AG04450 (cell line): ENCODE measurements at regions not wholly inside any gene's neighbourhood (a gene's known extent, or its start where the extent isn't known, plus 50 kb on each side); places are given as distances from the start of the nearest gene placed in this dataset.

ENCODE experiments used
- CTCF ChIA-PET: fragments of 300-600, 350-600 bp; formaldehyde crosslinking; extraction: SDS; loops from one replicate; lab custom pipeline; 2022; ENCODE audit warnings: antibody characterized with exemption, inconsistent platforms; lab: Charles Lee
- POLR2A ChIA-PET: fragments of 350-600 bp; formaldehyde crosslinking; extraction: SDS; loops from one replicate; lab custom pipeline; 2021; ENCODE audit warnings: antibody characterized with exemption, inconsistent platforms; lab: Yijun Ruan, JAX
- DNase-seq: peaks from one replicate; pipeline ENCODE4 v3.0.0-alpha.2; 2011; ENCODE audit warnings: low read depth, low spot score
- H3K27ac ChIP-seq: one replicate; pipeline ENCODE4 v1.5.1; 2012; ENCODE audit warnings: low read depth, low read length, control low read depth
- H3K27me3 ChIP-seq: one replicate; pipeline ENCODE4 v1.6.0; 2012; ENCODE audit warnings: low read length; ENCODE audit not compliant: control insufficient read depth, insufficient read depth
- H3K4me3 ChIP-seq: 2 replicates; pipeline ENCODE4 v1.5.1; 2011; ENCODE audit warnings: mild to moderate bottlenecking, low read depth, low read length, control low read depth
- H3K9me3 ChIP-seq: 2 replicates; pipeline ENCODE4 v1.5.1; 2012; ENCODE audit warnings: low read length; ENCODE audit not compliant: control insufficient read depth, insufficient read depth
- TF ChIP-seq, protein P1 (sequence below): IDR thresholded peaks from 2 replicates; pipeline ENCODE4 v1.5.1; 2011; ENCODE audit warnings: low read depth, low read length, control low read depth, inconsistent platforms

DNA sequence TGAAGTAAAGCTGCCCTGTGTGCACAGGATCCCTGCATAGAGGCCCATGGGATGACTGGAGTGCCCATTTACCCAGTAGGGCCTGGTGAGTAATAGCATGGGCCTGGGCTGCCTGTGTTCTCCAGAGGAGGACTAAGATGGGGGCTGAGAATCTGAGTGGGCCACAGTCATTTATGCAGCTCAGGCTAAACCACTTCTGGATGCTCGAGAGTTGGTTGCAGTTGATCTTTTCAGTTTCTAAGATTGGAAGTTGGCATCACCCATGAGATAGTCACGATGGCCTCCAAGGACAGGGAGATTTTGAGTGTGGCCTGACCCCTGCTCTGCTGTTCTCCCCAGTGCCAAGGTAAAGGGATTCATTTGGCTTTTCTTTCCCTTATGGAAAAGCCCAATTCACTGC is 179.1 kb upstream of the SPRED2 start:
- H3K9me3 ChIP-seq, result no peaks in the 10 kb centered on the region; the same call in 1 of the 2 replicates
- DNase-seq, result no peak
- H3K27ac ChIP-seq, result no peak overlapping the region
- CTCF ChIA-PET, result no interaction called here
- peaks cover 14% of the 10 kb centered on the region for H3K27me3 ChIP-seq
- H3K4me3 ChIP-seq, result no peak overlapping the region
- POLR2A ChIA-PET, result no interaction called here
- TF ChIP-seq, protein P1, sequence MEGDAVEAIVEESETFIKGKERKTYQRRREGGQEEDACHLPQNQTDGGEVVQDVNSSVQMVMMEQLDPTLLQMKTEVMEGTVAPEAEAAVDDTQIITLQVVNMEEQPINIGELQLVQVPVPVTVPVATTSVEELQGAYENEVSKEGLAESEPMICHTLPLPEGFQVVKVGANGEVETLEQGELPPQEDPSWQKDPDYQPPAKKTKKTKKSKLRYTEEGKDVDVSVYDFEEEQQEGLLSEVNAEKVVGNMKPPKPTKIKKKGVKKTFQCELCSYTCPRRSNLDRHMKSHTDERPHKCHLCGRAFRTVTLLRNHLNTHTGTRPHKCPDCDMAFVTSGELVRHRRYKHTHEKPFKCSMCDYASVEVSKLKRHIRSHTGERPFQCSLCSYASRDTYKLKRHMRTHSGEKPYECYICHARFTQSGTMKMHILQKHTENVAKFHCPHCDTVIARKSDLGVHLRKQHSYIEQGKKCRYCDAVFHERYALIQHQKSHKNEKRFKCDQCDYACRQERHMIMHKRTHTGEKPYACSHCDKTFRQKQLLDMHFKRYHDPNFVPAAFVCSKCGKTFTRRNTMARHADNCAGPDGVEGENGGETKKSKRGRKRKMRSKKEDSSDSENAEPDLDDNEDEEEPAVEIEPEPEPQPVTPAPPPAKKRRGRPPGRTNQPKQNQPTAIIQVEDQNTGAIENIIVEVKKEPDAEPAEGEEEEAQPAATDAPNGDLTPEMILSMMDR, result no peak

DNA sequence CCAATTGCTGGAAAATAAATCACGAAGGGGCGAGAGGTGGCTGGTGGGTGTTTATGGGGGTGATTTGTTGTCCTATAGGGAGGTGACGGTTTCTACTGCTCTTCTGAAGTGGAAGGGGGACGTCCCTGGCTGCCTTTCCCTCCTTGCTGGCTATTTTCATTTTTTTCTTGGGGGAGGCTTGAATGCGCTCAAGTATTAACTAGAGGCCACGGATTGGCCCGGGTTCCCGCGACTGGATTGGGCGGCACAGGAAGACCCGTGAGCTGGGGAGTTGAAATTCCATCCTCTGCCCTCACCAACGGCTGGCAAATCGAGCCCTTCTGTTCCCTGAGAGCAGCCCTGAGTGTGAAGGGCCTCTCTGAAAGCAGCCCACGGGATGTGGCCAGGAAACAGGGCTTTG is 176.5 kb upstream of the SPRED2 start:
- DNase-seq, result no peak
- Histone ChIP-seq H3K27me3 (peaks cover 14% of the 10 kb centered on the region), H3K9me3 (no peaks in the 10 kb centered on the region; the same call in 1 of the 2 replicates), H3K4me3 (no peak overlapping the region), H3K27ac (no peak overlapping the region)
- ChIA-PET POLR2A (no interaction called here), CTCF (no interaction called here)
- TF ChIP-seq, protein P1, result no peak

DNA sequence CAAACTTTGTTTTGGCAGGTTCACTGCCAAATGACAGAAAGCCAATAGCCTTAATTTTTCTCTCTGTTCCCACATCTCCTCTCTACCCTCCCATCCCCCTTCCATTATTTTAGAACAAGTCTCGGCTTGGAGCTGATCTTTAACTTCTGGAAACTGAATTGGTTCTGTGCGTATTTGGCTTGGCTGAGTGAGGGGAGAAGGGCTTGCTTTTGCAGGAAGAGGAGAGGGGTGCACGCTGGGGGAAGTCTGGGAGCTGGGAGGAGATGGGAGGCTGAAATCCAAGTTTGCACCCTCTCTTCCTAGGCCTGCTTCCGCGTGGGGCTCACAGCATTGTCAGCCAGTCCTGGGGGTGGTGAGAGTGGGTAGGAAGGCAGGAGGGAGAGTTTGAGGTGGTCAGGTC is 176.1 kb upstream of the SPRED2 start:
- DNase-seq, result no peak
- CTCF ChIA-PET, result no interaction called here
- Histone ChIP-seq H3K27ac (no peak overlapping the region), H3K9me3 (no peaks in the 10 kb centered on the region; the same call in 1 of the 2 replicates), H3K4me3 (no peak overlapping the region), H3K27me3 (peaks cover 14% of the 10 kb centered on the region)
- TF ChIP-seq, protein P1, result no peak
- POLR2A ChIA-PET, result no interaction called here

DNA sequence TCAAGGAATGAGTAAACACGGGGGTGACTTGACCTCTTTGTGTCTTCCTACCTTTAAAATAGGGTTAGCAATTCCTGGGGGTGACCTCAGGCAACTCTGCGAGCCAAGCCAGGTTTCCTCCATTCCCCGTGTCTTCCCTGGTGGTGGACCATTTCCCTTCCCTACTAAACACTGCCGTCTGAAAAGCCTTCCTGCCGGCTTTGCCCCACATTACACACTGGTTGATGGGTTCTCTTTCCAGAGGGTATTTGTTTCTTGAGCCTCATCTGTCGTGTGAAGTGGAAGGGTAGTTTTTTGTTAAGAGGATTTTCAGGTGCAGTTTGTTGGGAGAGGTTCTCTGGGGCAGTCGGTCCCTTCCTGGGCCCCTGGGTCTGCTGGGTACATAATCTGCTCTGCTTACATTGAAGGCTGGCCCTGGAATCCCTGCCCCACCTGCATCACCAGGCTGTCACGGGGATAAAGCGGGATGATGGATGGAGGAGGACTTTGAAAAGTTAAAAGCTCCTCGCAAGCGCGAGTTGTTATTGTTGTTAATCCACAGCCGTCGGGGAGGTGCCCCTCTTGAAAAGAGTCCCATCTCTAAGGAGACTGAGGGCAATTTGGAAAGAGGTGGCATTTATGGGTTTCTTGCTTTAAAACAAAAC is 175.4 kb upstream of the SPRED2 start:
- Histone ChIP-seq H3K9me3 (no peaks in the 10 kb centered on the region; the same call in 1 of the 2 replicates), H3K27ac (no peak overlapping the region), H3K4me3 (no peak overlapping the region), H3K27me3 (peaks cover 12% of the 10 kb centered on the region)
- TF ChIP-seq, protein P1, result no peak
- DNase-seq, result no peak
- POLR2A ChIA-PET, result no interaction called here
- CTCF ChIA-PET, result no interaction called here

DNA sequence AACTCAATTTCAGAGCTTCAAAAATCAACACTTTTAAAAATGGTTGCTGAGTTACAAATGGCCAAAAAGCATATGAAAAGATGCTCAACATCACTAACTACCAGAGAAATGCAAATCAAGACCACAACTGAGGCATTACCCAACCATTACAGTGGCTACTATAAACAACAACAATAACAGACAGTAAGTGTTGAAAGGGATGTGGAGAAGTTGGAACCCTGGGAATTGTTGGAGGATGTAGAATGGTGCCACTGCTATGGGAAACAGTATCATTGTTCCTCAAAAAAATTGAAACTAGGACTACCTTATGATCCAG is 173.3 kb upstream of the SPRED2 start:
- TF ChIP-seq, protein P1, result no peak
- H3K27ac ChIP-seq, result no peak overlapping the region
- H3K27me3 ChIP-seq, result peaks cover 8% of the 10 kb centered on the region
- DNase-seq, result no peak
- ChIA-PET CTCF (no interaction called here), POLR2A (no interaction called here)
- H3K9me3 ChIP-seq, result no peaks in the 10 kb centered on the region; the same call in 1 of the 2 replicates
- H3K4me3 ChIP-seq, result no peak overlapping the region
